Thyroid gland (tissue), 4 donors: ENCODE measurements at regions not wholly inside any gene's neighbourhood (a gene's known extent, or its start where the extent isn't known, plus 50 kb on each side); places are given as distances from the start of the nearest gene placed in this dataset.

Source experiments
- POLR2A ChIP-seq, 2 donors: fragments of 450-650 bp; IDR thresholded peaks; one replicate each; pipeline ENCODE4 v1.6.1; 2017; ENCODE audit warnings: antibody characterized with exemption in 2 of 2, mild to moderate bottlenecking in 2 of 2, moderate library complexity in 1 of 2
- TF ChIP-seq, protein P1 (sequence below), 6 experiments: fragments of 200-600 bp in 3 of 6; fragments of 450-650 bp in 3 of 6; sonication (generic) in 3 of 6; IDR thresholded peaks; one replicate each; pipeline ENCODE4 v1.5.1; 2016 to 2019; ENCODE audit warnings: antibody characterized with exemption in 6 of 6, mild to moderate bottlenecking in 2 of 6, inconsistent platforms in 1 of 6, moderate library complexity in 1 of 6

DNA sequence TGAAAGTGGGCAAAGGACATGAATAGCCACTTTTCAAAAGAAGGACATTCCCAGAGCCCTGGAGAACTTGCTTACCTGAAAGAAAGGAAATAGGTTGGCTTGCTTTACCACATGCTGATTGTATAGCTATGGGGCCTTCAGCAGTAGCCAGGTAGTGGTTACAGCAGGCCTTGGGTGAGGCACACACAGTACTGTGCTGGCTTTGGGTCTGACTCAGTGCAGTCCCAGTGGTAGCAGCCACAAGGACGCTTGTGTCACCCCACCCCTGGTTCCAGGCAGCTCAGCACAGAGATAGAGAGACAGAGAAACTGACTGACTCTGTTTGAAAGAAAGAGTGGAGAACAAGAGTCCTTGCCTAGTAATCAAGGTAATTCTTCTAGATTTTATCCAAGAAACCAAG lies 201.0 kb upstream of the EYS start:
- TF ChIP-seq, protein P1, sequence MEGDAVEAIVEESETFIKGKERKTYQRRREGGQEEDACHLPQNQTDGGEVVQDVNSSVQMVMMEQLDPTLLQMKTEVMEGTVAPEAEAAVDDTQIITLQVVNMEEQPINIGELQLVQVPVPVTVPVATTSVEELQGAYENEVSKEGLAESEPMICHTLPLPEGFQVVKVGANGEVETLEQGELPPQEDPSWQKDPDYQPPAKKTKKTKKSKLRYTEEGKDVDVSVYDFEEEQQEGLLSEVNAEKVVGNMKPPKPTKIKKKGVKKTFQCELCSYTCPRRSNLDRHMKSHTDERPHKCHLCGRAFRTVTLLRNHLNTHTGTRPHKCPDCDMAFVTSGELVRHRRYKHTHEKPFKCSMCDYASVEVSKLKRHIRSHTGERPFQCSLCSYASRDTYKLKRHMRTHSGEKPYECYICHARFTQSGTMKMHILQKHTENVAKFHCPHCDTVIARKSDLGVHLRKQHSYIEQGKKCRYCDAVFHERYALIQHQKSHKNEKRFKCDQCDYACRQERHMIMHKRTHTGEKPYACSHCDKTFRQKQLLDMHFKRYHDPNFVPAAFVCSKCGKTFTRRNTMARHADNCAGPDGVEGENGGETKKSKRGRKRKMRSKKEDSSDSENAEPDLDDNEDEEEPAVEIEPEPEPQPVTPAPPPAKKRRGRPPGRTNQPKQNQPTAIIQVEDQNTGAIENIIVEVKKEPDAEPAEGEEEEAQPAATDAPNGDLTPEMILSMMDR (IDR thresholded peaks at IDR 0.05) = no peak
- no peak for TF ChIP-seq POLR2A (IDR thresholded peaks at IDR 0.05)
